SK-N-SH treated with all-trans-retinoic acid at 6 μM for 48 hours (cell line): ENCODE measurements at regions not wholly inside any gene's neighbourhood (a gene's known extent, or its start where the extent isn't known, plus 50 kb on each side); places are given as distances from the start of the nearest gene placed in this dataset.

Experiments
- ATAC-seq: fragments of 200-7000 bp; cut with Tn5 transposase; 3 replicates; pipeline ENCODE4 v1.9.1; 2020; ENCODE audit warnings: mild to moderate bottlenecking, moderate library complexity
- ARNTL ChIP-seq: fragments of 450-650 bp; formaldehyde crosslinking; IDR thresholded peaks from 2 replicates; pipeline ENCODE4 v1.5.0; 2020; ENCODE audit warnings: low read depth, mild to moderate bottlenecking, moderate library complexity, borderline replicate concordance
- CSDC2 ChIP-seq: fragments of 250-450 bp; sonication (Bioruptor Pico); IDR thresholded peaks from 2 replicates; pipeline ENCODE4 v1.5.0; 2020; ENCODE audit warnings: mild to moderate bottlenecking, moderate library complexity
- ESRRG ChIP-seq: fragments of 250-450 bp; sonication (Bioruptor Pico); IDR thresholded peaks from 2 replicates; pipeline ENCODE4 v1.6.1; 2021; ENCODE audit warnings: mild to moderate bottlenecking
- GLIS3 ChIP-seq: fragments of 250-450 bp; sonication (Bioruptor Pico); IDR thresholded peaks from 2 replicates; pipeline ENCODE4 v1.5.0; 2020; ENCODE audit warnings: mild to moderate bottlenecking, moderate library complexity
- ISL1 ChIP-seq: fragments of 250-450 bp; sonication (Bioruptor Pico); IDR thresholded peaks from 2 replicates; pipeline ENCODE4 v2.1.2; 2022; ENCODE audit warnings: mild to moderate bottlenecking, moderate library complexity
- OSR1 ChIP-seq: fragments of 250-450 bp; sonication (Bioruptor Pico); IDR thresholded peaks from 2 replicates; pipeline ENCODE4 v1.8.0; 2022; ENCODE audit warnings: moderate library complexity, mild to moderate bottlenecking, inconsistent platforms
- PPARA ChIP-seq: fragments of 250-450 bp; sonication (Bioruptor Pico); IDR thresholded peaks from 2 replicates; pipeline ENCODE4 v1.5.0; 2020; ENCODE audit warnings: mild to moderate bottlenecking, borderline replicate concordance
- RARB ChIP-seq: fragments of 250-450 bp; sonication (Bioruptor Pico); IDR thresholded peaks from 2 replicates; pipeline ENCODE4 v1.8.0; 2021; ENCODE audit warnings: mild to moderate bottlenecking, moderate library complexity
- SNAI2 ChIP-seq: fragments of 250-450 bp; sonication (Bioruptor Pico); IDR thresholded peaks from 2 replicates; pipeline ENCODE4 v1.5.0; 2020; ENCODE audit warnings: mild to moderate bottlenecking, moderate library complexity
- TCF4 ChIP-seq: fragments of 250-450 bp; sonication (Bioruptor Pico); IDR thresholded peaks from 2 replicates; pipeline ENCODE4 v1.8.0; 2021; ENCODE audit warnings: mild to moderate bottlenecking, moderate library complexity, borderline replicate concordance
- TOX ChIP-seq: fragments of 250-450 bp; sonication (Bioruptor Pico); IDR thresholded peaks from 2 replicates; pipeline ENCODE4 v1.8.0; 2021; ENCODE audit warnings: mild to moderate bottlenecking, moderate library complexity, borderline replicate concordance
- ZFP3 ChIP-seq: fragments of 250-450 bp; sonication (Bioruptor Pico); IDR thresholded peaks from 2 replicates; pipeline ENCODE4 v1.5.0; 2020; ENCODE audit warnings: mild to moderate bottlenecking, moderate library complexity
- ZFP30 ChIP-seq: fragments of 450-650 bp; formaldehyde crosslinking; IDR thresholded peaks from 2 replicates; pipeline ENCODE4 v1.5.0; 2022; ENCODE audit warnings: mild to moderate bottlenecking, moderate library complexity
- ZNF565 ChIP-seq: fragments of 450-650 bp; formaldehyde crosslinking; conservative IDR thresholded peaks from 2 replicates; pipeline ENCODE4 v1.5.0; 2020; ENCODE audit warnings: low read depth, mild to moderate bottlenecking, moderate library complexity
- ZNF70 ChIP-seq: fragments of 450-650 bp; formaldehyde crosslinking; IDR thresholded peaks from 2 replicates; pipeline ENCODE4 v1.5.0; 2020; ENCODE audit warnings: mild to moderate bottlenecking, moderate library complexity
- ZNF8 ChIP-seq: fragments of 450-650 bp; formaldehyde crosslinking; IDR thresholded peaks from 2 replicates; pipeline ENCODE4 v1.5.0; 2020; ENCODE audit warnings: mild to moderate bottlenecking, moderate library complexity
- TF ChIP-seq, protein P1 (sequence below): fragments of 250-450 bp; sonication (Bioruptor Pico); IDR thresholded peaks from 2 replicates; pipeline ENCODE4 v1.8.0; 2020; ENCODE audit warnings: mild to moderate bottlenecking, moderate library complexity, borderline replicate concordance
- TF ChIP-seq, protein P2 (sequence below): fragments of 250-450 bp; sonication (Bioruptor Pico); IDR thresholded peaks from 2 replicates; pipeline ENCODE4 v1.5.0; 2020; ENCODE audit warnings: mild to moderate bottlenecking, moderate library complexity
- TF ChIP-seq, protein P3 (sequence below): fragments of 250-450 bp; sonication (Bioruptor Pico); IDR thresholded peaks from 2 replicates; pipeline ENCODE4 v1.5.1; 2021; ENCODE audit warnings: mild to moderate bottlenecking, moderate library complexity

DNA sequence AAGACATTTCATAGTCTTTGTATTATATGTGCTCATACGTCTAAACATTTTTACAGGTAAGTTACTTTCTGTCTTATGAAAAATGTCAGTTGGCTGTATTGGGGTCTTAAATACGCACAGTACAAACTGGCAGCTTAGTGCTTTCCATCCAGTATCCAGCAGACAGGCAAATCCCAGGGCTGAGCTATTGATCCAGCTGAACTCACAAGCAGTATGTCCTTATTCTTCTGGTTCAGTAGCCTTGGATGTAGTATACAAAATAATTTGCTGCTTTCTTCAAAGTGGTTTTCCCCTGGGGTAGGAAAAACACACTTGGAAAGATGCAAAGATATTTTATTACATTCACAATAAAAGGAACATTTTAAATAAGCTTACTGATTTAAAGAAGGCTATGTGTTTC is 617.2 kb downstream of the NR2F1-AS1 start (continued):
- no peak for TF ChIP-seq ESRRG

DNA sequence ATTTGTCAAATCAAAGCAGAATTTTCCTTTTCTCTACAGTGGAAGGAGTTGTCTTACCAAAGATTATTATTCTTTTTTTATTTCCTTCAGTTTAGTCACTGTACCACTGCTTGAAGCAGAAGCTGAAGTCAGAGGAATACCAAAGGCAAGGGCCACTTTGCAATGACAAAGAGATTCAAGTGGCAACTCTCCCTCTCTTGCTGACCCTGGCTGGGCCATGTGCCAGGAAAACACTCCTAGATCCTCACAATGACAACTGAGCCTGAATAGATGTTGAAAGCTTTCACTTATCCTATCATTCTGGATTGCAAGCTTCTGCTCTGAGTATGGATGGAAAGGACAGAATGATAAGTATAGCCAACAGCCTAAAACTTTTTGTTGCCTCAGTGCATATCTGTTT is 618.3 kb downstream of the NR2F1-AS1 start:
- no peak for TF ChIP-seq TCF4 (CRISPR knock-in tag)
- TF ChIP-seq ISL1 (CRISPR knock-in tag), result peak; percentile 40
- TF ChIP-seq, protein P1, sequence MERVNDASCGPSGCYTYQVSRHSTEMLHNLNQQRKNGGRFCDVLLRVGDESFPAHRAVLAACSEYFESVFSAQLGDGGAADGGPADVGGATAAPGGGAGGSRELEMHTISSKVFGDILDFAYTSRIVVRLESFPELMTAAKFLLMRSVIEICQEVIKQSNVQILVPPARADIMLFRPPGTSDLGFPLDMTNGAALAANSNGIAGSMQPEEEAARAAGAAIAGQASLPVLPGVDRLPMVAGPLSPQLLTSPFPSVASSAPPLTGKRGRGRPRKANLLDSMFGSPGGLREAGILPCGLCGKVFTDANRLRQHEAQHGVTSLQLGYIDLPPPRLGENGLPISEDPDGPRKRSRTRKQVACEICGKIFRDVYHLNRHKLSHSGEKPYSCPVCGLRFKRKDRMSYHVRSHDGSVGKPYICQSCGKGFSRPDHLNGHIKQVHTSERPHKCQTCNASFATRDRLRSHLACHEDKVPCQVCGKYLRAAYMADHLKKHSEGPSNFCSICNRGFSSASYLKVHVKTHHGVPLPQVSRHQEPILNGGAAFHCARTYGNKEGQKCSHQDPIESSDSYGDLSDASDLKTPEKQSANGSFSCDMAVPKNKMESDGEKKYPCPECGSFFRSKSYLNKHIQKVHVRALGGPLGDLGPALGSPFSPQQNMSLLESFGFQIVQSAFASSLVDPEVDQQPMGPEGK (CRISPR knock-in tag), result no peak
- no peak for ATAC-seq

DNA sequence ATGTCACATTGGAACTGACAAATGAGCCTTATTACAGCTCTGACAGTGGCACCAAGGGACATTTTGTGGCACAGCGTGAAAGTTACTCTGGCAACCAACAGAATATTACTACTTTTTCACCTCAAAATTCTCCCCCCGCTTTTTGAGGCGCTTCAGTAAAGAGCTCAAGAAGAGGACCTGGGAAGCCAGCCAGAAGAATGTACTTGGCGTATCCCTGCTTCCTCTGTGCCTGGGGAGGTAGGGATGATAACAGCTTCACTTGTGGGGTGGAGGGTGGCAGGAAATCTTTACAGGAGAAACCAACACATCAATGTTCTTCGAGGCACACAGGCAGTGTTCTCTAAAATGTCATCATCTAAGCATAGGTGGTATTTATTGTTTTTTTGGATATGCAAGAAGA is 624.1 kb downstream of the NR2F1-AS1 start:
- TF ChIP-seq SNAI2 (CRISPR knock-in tag), result no peak
- TF ChIP-seq, protein P2, sequence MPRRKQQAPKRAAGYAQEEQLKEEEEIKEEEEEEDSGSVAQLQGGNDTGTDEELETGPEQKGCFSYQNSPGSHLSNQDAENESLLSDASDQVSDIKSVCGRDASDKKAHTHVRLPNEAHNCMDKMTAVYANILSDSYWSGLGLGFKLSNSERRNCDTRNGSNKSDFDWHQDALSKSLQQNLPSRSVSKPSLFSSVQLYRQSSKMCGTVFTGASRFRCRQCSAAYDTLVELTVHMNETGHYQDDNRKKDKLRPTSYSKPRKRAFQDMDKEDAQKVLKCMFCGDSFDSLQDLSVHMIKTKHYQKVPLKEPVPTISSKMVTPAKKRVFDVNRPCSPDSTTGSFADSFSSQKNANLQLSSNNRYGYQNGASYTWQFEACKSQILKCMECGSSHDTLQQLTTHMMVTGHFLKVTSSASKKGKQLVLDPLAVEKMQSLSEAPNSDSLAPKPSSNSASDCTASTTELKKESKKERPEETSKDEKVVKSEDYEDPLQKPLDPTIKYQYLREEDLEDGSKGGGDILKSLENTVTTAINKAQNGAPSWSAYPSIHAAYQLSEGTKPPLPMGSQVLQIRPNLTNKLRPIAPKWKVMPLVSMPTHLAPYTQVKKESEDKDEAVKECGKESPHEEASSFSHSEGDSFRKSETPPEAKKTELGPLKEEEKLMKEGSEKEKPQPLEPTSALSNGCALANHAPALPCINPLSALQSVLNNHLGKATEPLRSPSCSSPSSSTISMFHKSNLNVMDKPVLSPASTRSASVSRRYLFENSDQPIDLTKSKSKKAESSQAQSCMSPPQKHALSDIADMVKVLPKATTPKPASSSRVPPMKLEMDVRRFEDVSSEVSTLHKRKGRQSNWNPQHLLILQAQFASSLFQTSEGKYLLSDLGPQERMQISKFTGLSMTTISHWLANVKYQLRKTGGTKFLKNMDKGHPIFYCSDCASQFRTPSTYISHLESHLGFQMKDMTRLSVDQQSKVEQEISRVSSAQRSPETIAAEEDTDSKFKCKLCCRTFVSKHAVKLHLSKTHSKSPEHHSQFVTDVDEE (CRISPR knock-in tag), result no peak
- TF ChIP-seq, protein P1 (CRISPR knock-in tag), result no peak
- TF ChIP-seq ARNTL (CRISPR knock-in tag), result no peak
- TF ChIP-seq, protein P3, sequence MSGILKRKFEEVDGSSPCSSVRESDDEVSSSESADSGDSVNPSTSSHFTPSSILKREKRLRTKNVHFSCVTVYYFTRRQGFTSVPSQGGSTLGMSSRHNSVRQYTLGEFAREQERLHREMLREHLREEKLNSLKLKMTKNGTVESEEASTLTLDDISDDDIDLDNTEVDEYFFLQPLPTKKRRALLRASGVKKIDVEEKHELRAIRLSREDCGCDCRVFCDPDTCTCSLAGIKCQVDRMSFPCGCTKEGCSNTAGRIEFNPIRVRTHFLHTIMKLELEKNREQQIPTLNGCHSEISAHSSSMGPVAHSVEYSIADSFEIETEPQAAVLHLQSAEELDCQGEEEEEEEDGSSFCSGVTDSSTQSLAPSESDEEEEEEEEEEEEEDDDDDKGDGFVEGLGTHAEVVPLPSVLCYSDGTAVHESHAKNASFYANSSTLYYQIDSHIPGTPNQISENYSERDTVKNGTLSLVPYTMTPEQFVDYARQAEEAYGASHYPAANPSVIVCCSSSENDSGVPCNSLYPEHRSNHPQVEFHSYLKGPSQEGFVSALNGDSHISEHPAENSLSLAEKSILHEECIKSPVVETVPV, result no peak
- TF ChIP-seq OSR1 (CRISPR knock-in tag), result no peak
- TF ChIP-seq ISL1 (CRISPR knock-in tag), result no peak
- TF ChIP-seq GLIS3 (CRISPR knock-in tag), result no peak
- TF ChIP-seq ZNF565, result no peak
- no peak for TF ChIP-seq PPARA (CRISPR knock-in tag)
- TF ChIP-seq TCF4 (CRISPR knock-in tag), result no peak
- no peak for TF ChIP-seq RARB (CRISPR knock-in tag)
- TF ChIP-seq TOX (CRISPR knock-in tag), result no peak
- ATAC-seq, result no peak

DNA sequence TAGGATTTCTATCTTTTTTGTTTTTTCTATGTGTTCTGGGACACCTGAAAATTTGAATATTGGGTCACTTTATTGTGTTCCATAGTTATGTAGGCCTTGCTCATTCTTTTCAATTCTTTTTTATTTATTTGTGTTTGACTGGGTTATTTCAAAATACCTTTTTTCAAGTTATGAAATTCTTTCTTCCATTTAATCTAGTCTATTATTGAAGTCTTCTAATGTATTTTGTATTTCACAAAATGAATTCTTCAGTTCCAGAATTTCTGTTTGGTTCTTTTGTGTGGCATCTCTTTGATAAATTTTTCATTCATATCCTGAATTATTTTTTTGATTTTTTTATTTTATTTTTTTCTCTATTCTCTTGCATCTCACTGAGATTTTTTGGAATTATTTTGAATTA is 628.8 kb downstream of the NR2F1-AS1 start:
- no peak for ATAC-seq
- TF ChIP-seq TOX (CRISPR knock-in tag), result no peak
- TF ChIP-seq ZFP30, result peak; percentile 83
- TF ChIP-seq ZNF565, result no peak
- TF ChIP-seq CSDC2 (CRISPR knock-in tag), result no peak
- TF ChIP-seq, all 23 proteins: peak for 1

DNA sequence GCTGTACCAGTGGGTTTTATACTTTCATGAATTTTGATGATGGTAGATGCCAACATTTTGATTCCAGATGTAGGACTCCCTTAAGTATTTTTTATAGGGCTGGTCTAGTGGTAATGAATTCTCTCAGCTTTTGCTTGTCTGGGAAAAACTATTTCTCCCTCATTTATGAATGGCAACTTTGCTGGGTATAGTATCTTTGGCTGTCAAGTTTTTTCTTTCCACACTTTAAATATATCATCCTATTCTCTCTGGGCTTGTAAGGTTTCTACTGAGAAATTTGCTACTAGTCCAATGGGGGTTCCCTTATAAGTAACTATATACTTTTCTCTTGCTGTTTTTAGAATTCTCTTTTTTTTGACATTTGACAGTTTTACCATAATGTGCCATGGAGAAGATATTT is 629.3 kb downstream of the NR2F1-AS1 start:
- no peak for ATAC-seq
- TF ChIP-seq ZNF8 (no peak), TOX (CRISPR knock-in tag) (no peak), CSDC2 (CRISPR knock-in tag) (no peak), ZFP3 (no peak), ESRRG (no peak), ZNF70 (CRISPR knock-in tag) (no peak), OSR1 (CRISPR knock-in tag) (no peak), TCF4 (CRISPR knock-in tag) (no peak), RARB (CRISPR knock-in tag) (no peak), ZFP30 (no peak)
- TF ChIP-seq, protein P3, result no peak
- TF ChIP-seq, protein P1 (CRISPR knock-in tag), result no peak
- TF ChIP-seq, protein P2 (CRISPR knock-in tag), result no peak
